Heart left ventricle (tissue), 13 donors: ENCODE measurements at regions not wholly inside any gene's neighbourhood (a gene's known extent, or its start where the extent isn't known, plus 50 kb on each side); places are given as distances from the start of the nearest gene placed in this dataset.

Experiments used
- POLR2A ChIP-seq, 2 donors: fragments of 450-650 bp; IDR thresholded peaks; one replicate each; pipeline ENCODE4 v1.6.1; 2017; ENCODE audit warnings: antibody characterized with exemption in 2 of 2, mild to moderate bottlenecking in 2 of 2, moderate library complexity in 2 of 2
- TF ChIP-seq, protein P1 (sequence below), 12 donors: fragments of 200-600 bp; sonication (generic) in 4 of 12; IDR thresholded peaks; one replicate each; pipeline versions ENCODE4 v1.5.0 to v1.8.0; 2018 to 2022; ENCODE audit warnings: antibody characterized with exemption in 12 of 12, mild to moderate bottlenecking in 5 of 12
- donor health status: ischemic (EF 13 %, LVEDD 7.1; RV severe dilation, severe dysfunction).
- donor health status: DM: no; HTN: yes; CAD: no.
- donor health status: DM: no; HTN: no; CAD: no.
- donor health status: ischemic (EF 25% LVEDD 6.9; RV normal size, moderate dysfunction).
- donor health status: ischemic (EF 25% LVEDD 5.7; RV mildly dilated, moderate dysfunction).
- donor health status: ischemic (EF 35%, LVEDD 5.7; RV mildly dilated, moderate dysfunction).
- donor health status: nonischemic (EF 11% LVEDD 7.7; RV severe dilation, severe dysfunction).
- donor health status: DM: yes; HTN: yes; CAD: no.
- donor health status: PGD.
- donor health status: ischemic (EF 29% LVEDD 5.4; RV normal size, mild dysfunction).
- donor health status: nonischemic (EF 23%, LVEDD 6.1; RV moderate dilation, normal function).

DNA sequence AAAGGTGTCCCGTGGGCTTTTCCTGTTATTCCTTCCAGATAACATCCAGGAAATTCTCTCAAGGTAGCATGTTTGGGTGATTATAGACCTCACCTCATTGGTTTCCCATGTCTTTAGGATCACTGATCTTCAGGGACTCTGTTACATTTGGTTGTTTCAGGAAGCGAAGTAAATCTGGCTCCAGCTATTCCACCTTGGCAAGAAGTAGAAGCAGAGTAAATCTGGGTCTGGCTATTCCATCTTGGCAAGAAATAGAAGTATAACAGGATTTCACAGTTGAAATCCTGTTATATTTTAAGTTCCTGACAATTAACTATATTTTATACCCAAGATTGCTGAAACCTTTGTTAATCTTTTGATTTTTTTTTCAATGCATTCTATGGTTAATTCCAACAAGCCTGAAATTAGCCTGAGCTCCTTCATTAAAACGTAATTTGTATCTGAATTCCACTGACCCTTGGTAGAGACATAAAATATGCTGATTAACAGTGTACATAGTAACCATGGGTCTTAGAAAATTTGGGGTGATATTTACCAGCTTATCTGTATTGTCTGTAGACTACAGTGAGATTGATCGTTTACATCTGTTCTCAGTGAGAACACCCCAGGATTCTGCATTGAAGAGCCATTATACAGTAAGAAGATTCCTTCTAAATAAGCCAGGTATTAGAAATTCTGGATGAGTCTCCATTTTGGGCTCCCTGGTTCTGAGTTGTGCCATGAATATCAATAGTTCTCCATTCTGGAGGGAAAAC, 267.6 kb upstream of the SLITRK6 start:
- TF ChIP-seq, protein P1, sequence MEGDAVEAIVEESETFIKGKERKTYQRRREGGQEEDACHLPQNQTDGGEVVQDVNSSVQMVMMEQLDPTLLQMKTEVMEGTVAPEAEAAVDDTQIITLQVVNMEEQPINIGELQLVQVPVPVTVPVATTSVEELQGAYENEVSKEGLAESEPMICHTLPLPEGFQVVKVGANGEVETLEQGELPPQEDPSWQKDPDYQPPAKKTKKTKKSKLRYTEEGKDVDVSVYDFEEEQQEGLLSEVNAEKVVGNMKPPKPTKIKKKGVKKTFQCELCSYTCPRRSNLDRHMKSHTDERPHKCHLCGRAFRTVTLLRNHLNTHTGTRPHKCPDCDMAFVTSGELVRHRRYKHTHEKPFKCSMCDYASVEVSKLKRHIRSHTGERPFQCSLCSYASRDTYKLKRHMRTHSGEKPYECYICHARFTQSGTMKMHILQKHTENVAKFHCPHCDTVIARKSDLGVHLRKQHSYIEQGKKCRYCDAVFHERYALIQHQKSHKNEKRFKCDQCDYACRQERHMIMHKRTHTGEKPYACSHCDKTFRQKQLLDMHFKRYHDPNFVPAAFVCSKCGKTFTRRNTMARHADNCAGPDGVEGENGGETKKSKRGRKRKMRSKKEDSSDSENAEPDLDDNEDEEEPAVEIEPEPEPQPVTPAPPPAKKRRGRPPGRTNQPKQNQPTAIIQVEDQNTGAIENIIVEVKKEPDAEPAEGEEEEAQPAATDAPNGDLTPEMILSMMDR (IDR thresholded peaks at IDR 0.05), result no peak
- TF ChIP-seq POLR2A (IDR thresholded peaks at IDR 0.05), result no peak
